Nephron (organoid): ENCODE measurements at regions not wholly inside any gene's neighbourhood (a gene's known extent, or its start where the extent isn't known, plus 50 kb on each side); places are given as distances from the start of the nearest gene placed in this dataset.

Experiments
- H3K27ac Mint-ChIP-seq, 3 experiments: 2 replicates each; pipeline ENCODE4 v1.8.0; 2020; ENCODE audit warnings: mixed read lengths in 3 of 3, mild to moderate bottlenecking in 2 of 3, moderate library complexity in 1 of 3
- H3K27me3 Mint-ChIP-seq: 2 replicates; pipeline ENCODE4 v1.8.0; 2021; ENCODE audit warnings: low read depth, mild to moderate bottlenecking, moderate library complexity, mixed read lengths
- H3K36me3 Mint-ChIP-seq: 2 replicates; pipeline ENCODE4 v1.8.0; 2020; ENCODE audit warnings: low read depth, mixed read lengths
- H3K4me1 Mint-ChIP-seq: 2 replicates; pipeline ENCODE4 v1.8.0; 2020; ENCODE audit warnings: mixed read lengths
- H3K4me3 Mint-ChIP-seq, 3 experiments: 2 replicates each; pipeline ENCODE4 v1.8.0; 2020; ENCODE audit warnings: mild to moderate bottlenecking in 3 of 3, mixed read lengths in 3 of 3, moderate library complexity in 2 of 3
- H3K9me3 Mint-ChIP-seq: 2 replicates; pipeline ENCODE4 v1.8.0; 2020; ENCODE audit warnings: mixed read lengths
- CTCF ChIP-seq, 3 experiments: fragments of 200-600 bp; sonication (generic); IDR thresholded peaks; one replicate each; pipeline ENCODE4 v1.5.0; 2021; ENCODE audit warnings: antibody characterized with exemption in 3 of 3; ENCODE audit not compliant: unreplicated experiment in 3 of 3

GRCh38 chr11:104692751-104693150 is 205.5 kb downstream of the CASP12 start:
- Mint-ChIP-seq H3K27me3 (no peaks in the 10 kb centered on the region), H3K27ac (no peak overlapping the region), H3K4me1 (no peaks in the 10 kb centered on the region), H3K4me3 (no peak overlapping the region), H3K9me3 (no peaks in the 10 kb centered on the region), H3K36me3 (no peaks in the 10 kb centered on the region)
- no peak for TF ChIP-seq CTCF (IDR thresholded peaks at IDR 0.05; ENCODE audit: unreplicated experiment in 3 of 3)

- H3K4me3 Mint-ChIP-seq: no peak overlapping the region
- no peak overlapping the region for H3K27ac Mint-ChIP-seq
- no peak for TF ChIP-seq CTCF (IDR thresholded peaks at IDR 0.05; ENCODE audit: unreplicated experiment in 3 of 3)
- no peaks in the 10 kb centered on the region for H3K27me3 Mint-ChIP-seq
- H3K9me3 Mint-ChIP-seq: peaks cover 2% of the 10 kb centered on the region
- no peaks in the 10 kb centered on the region for H3K36me3 Mint-ChIP-seq
- H3K4me1 Mint-ChIP-seq: no peaks in the 10 kb centered on the region
Observed at GRCh38 chr11:104691129-104691528, 207.1 kb downstream of the CASP12 start.

- Mint-ChIP-seq H3K27me3 (no peaks in the 10 kb centered on the region), H3K36me3 (no peaks in the 10 kb centered on the region), H3K4me1 (no peaks in the 10 kb centered on the region), H3K9me3 (peaks cover 6% of the 10 kb centered on the region), H3K27ac (no peak overlapping the region), H3K4me3 (no peak overlapping the region)
- no peak for TF ChIP-seq CTCF (IDR thresholded peaks at IDR 0.05; ENCODE audit: unreplicated experiment in 3 of 3)
Observed at GRCh38 chr11:104690241-104690640, 208.0 kb downstream of the CASP12 start.

- TF ChIP-seq CTCF (IDR thresholded peaks at IDR 0.05; ENCODE audit: unreplicated experiment in 3 of 3): no peak
- H3K4me1 Mint-ChIP-seq: no peaks in the 10 kb centered on the region
- H3K36me3 Mint-ChIP-seq: no peaks in the 10 kb centered on the region
- H3K27ac Mint-ChIP-seq: no peak overlapping the region
- H3K4me3 Mint-ChIP-seq: no peak overlapping the region
- H3K27me3 Mint-ChIP-seq: no peaks in the 10 kb centered on the region
- H3K9me3 Mint-ChIP-seq: peaks cover 10% of the 10 kb centered on the region
Observed at GRCh38 chr11:104688731-104689130, 209.5 kb downstream of the CASP12 start.

- no peaks in the 10 kb centered on the region for H3K36me3 Mint-ChIP-seq
- no peaks in the 10 kb centered on the region for H3K4me1 Mint-ChIP-seq
- H3K27ac Mint-ChIP-seq: no peak overlapping the region
- H3K9me3 Mint-ChIP-seq: peaks cover 13% of the 10 kb centered on the region
- no peak for TF ChIP-seq CTCF (IDR thresholded peaks at IDR 0.05; ENCODE audit: unreplicated experiment in 3 of 3)
- H3K4me3 Mint-ChIP-seq: no peak overlapping the region
- H3K27me3 Mint-ChIP-seq: no peaks in the 10 kb centered on the region
Observed at GRCh38 chr11:104682206-104682605, 216.1 kb downstream of the CASP12 start.

- Mint-ChIP-seq H3K4me1 (no peaks in the 10 kb centered on the region), H3K27me3 (no peaks in the 10 kb centered on the region), H3K4me3 (no peak overlapping the region), H3K27ac (no peak overlapping the region), H3K9me3 (peaks cover 10% of the 10 kb centered on the region), H3K36me3 (peaks cover 4% of the 10 kb centered on the region)
- no peak for TF ChIP-seq CTCF (IDR thresholded peaks at IDR 0.05; ENCODE audit: unreplicated experiment in 3 of 3)
Observed at GRCh38 chr11:104679258-104679657, 219.0 kb downstream of the CASP12 start.
